PFSK-1 (cell line): ENCODE measurements at regions not wholly inside any gene's neighbourhood (a gene's known extent, or its start where the extent isn't known, plus 50 kb on each side); places are given as distances from the start of the nearest gene placed in this dataset.

Experiments used
- POLR2AphosphoS5 ChIP-seq: IDR thresholded peaks from 2 replicates; pipeline ENCODE4 v1.6.1; 2012; ENCODE audit warnings: low read depth, mild to moderate bottlenecking, control low read depth, low read length, moderate library complexity
- SIN3A ChIP-seq: IDR thresholded peaks from 2 replicates; pipeline ENCODE4 v1.6.1; 2012; ENCODE audit warnings: mild to moderate bottlenecking, low read length, moderate library complexity, borderline replicate concordance; ENCODE audit not compliant: insufficient read depth
- TAF1 ChIP-seq: IDR thresholded peaks from 2 replicates; pipeline ENCODE4 v1.6.1; 2012; ENCODE audit warnings: low read length, control low read depth, borderline replicate concordance; ENCODE audit not compliant: insufficient read depth
- TF ChIP-seq, protein P1 (sequence below), 2 experiments: IDR thresholded peaks; 2 replicates each; pipeline versions ENCODE4 v1.6.1 to v1.8.0; 2011 to 2012; ENCODE audit warnings: low read depth in 2 of 2, low read length in 2 of 2, control low read depth in 1 of 2, inconsistent platforms in 1 of 2, mild to moderate bottlenecking in 1 of 2, moderate library complexity in 1 of 2; ENCODE audit not compliant: insufficient read depth in 1 of 2

DNA sequence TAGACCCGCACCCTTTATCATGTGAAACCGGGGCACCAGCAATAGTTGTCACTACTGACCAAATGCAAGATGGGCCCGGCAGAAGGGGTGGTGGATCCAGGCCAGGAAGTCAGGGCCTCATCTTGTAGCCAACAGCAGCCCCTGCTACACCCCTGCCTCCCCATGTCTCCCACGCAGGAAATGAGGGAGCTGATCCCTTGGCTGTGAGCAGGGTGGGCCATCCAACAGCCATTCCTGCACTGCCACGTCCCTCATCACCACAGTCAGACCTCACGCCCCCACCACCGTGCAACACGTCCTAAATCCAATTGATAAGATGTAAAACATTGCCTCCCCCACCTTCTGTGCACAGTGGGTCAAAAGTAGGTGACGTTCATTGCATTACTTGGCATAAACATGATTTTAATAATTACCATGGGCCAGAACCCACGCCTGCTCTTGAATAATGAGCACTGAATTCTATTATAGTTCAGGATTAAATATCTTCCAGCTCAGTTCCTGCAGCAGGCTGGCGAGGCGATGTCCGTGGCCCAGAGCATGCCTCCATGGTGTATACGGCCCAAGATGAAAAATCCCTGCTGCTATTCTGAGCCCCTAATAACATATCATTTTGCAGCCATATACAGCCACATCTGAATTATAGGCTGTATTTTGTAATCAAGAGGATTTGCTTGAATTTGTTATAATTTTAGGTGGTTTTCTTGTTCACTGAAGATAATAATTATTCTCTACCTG is 1373.8 kb downstream of the BRD1 start:
- no peak for TF ChIP-seq SIN3A
- TF ChIP-seq TAF1 = no peak
- no peak for TF ChIP-seq POLR2AphosphoS5
- TF ChIP-seq, protein P1, sequence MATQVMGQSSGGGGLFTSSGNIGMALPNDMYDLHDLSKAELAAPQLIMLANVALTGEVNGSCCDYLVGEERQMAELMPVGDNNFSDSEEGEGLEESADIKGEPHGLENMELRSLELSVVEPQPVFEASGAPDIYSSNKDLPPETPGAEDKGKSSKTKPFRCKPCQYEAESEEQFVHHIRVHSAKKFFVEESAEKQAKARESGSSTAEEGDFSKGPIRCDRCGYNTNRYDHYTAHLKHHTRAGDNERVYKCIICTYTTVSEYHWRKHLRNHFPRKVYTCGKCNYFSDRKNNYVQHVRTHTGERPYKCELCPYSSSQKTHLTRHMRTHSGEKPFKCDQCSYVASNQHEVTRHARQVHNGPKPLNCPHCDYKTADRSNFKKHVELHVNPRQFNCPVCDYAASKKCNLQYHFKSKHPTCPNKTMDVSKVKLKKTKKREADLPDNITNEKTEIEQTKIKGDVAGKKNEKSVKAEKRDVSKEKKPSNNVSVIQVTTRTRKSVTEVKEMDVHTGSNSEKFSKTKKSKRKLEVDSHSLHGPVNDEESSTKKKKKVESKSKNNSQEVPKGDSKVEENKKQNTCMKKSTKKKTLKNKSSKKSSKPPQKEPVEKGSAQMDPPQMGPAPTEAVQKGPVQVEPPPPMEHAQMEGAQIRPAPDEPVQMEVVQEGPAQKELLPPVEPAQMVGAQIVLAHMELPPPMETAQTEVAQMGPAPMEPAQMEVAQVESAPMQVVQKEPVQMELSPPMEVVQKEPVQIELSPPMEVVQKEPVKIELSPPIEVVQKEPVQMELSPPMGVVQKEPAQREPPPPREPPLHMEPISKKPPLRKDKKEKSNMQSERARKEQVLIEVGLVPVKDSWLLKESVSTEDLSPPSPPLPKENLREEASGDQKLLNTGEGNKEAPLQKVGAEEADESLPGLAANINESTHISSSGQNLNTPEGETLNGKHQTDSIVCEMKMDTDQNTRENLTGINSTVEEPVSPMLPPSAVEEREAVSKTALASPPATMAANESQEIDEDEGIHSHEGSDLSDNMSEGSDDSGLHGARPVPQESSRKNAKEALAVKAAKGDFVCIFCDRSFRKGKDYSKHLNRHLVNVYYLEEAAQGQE (IDR thresholded peaks at IDR 0.05; ENCODE audit: insufficient read depth in 1 of 2, low read depth in 2 of 2, low read length in 2 of 2) = no peak
